ENCODE measurements at regions not wholly inside any gene's neighbourhood (a gene's known extent, or its start where the extent isn't known, plus 50 kb on each side); places are given as distances from the start of the nearest gene placed in this dataset.

DNA sequence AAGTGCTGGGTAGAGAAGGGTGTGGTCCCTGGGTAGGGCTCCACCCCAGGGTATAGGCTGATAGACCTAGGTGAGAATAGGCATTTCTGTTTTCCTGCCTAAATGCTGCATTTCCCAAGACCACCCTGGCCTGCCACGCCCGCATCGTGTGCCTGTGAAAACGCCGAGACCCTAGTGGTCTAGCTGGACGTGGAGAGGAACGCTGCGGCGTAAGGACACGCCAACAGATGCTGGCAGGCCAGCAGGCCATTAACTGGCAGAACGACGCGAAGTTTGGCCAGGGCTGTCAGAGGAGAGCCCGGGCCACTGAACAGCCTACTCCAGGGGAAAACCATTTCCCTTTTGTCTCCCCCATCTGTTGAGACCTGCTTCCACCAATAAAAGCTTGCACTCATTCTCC, 373.2 kb upstream of the FIGN start:
- intact Hi-C loops (cut with DNase I) = no loop called here
- no peak for DNase-seq
- Histone ChIP-seq H3K9ac (ENCODE audit: low read depth in 2 of 2, low read length in 2 of 2) (no peak overlapping the region), H3K4me1 (no peaks in the 10 kb centered on the region), H3K27me3 (no peaks in the 10 kb centered on the region), H3K9me3 (no peaks in the 10 kb centered on the region), H3K4me3 (no peak overlapping the region), H3K27ac (no peak overlapping the region), H3K36me3 (no peaks in the 10 kb centered on the region)
- TF ChIP-seq, protein P1, sequence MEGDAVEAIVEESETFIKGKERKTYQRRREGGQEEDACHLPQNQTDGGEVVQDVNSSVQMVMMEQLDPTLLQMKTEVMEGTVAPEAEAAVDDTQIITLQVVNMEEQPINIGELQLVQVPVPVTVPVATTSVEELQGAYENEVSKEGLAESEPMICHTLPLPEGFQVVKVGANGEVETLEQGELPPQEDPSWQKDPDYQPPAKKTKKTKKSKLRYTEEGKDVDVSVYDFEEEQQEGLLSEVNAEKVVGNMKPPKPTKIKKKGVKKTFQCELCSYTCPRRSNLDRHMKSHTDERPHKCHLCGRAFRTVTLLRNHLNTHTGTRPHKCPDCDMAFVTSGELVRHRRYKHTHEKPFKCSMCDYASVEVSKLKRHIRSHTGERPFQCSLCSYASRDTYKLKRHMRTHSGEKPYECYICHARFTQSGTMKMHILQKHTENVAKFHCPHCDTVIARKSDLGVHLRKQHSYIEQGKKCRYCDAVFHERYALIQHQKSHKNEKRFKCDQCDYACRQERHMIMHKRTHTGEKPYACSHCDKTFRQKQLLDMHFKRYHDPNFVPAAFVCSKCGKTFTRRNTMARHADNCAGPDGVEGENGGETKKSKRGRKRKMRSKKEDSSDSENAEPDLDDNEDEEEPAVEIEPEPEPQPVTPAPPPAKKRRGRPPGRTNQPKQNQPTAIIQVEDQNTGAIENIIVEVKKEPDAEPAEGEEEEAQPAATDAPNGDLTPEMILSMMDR (IDR thresholded peaks at IDR 0.05) = no peak

DNA sequence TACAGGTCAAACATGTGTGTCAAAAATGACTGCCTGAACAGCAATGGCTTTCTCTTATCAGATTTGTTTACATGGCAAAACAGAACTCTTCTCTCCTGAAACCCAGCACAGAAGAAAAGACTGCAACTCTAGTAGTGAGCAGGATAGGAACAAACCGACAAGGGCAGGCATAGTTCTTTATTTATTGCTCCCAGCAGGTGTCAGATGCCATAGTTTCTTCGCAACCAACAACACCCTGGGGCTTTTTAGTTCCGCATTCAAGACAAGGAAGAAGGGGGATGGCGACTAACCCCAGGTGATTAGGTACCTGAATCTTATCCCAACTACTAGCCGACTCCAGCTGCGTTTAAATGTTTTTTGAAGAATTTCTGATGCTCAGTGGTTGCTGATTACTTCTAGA, 367.5 kb upstream of the FIGN start:
- Histone ChIP-seq H3K27ac (no peak overlapping the region), H3K9ac (ENCODE audit: low read depth in 2 of 2, low read length in 2 of 2) (no peak overlapping the region), H3K9me3 (no peaks in the 10 kb centered on the region), H3K4me1 (no peaks in the 10 kb centered on the region), H3K36me3 (no peaks in the 10 kb centered on the region), H3K4me3 (no peak overlapping the region), H3K27me3 (no peaks in the 10 kb centered on the region)
- TF ChIP-seq, protein P1 (IDR thresholded peaks at IDR 0.05) = no peak
- no peak for DNase-seq
- intact Hi-C loops (cut with DNase I) = no loop called here

DNA sequence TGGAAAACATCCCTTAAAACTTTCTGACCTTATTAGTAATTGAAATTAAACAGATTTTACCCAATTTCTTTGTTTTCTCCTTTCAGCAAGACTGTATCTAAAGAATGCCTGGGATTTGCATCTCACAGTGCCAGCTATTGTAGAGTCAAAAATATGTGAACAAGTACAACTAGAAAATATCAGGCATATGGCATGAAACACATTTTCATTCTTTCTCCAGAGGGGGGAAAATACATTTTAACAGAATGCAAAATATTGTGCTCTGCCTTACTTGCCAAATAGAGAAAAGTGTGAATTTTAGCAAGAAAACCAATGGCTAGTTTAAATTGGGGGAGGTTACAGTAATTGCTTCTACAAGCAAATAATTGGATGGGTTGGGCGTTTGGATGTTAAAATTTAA, 366.6 kb upstream of the FIGN start:
- TF ChIP-seq, protein P1 (IDR thresholded peaks at IDR 0.05) = no peak

DNA sequence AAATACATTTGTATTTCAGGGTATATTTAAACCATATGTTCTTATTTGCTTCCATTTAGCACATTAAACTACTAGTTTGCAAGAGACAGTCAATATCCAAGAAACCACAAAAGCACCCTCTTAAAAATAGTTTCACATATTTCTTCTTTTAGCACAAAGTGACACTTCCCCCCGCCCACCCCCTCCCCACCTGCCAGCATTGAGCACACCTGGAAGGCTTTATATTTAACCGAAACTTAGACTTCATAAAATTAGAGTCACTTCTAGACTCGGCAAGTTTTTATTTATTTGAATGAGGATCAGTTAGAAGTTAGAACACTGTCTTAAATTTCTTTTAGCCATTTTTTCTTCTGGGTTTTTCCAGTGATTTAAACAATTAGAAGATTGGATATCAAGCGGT, 355.9 kb upstream of the FIGN start:
- Histone ChIP-seq H3K27ac (no peak overlapping the region), H3K36me3 (no peaks in the 10 kb centered on the region), H3K4me1 (no peaks in the 10 kb centered on the region), H3K27me3 (no peaks in the 10 kb centered on the region), H3K9ac (ENCODE audit: low read depth in 2 of 2, low read length in 2 of 2) (no peak overlapping the region), H3K9me3 (no peaks in the 10 kb centered on the region), H3K4me3 (no peak overlapping the region)
- intact Hi-C loops (cut with DNase I) = no loop called here
- TF ChIP-seq, protein P1 (IDR thresholded peaks at IDR 0.05) = no peak
- no peak for DNase-seq

More for the DNA sequence above, 366.6 kb upstream of the FIGN start:
- no peak for DNase-seq
- Histone ChIP-seq H3K9ac (ENCODE audit: low read depth in 2 of 2, low read length in 2 of 2) (no peak overlapping the region), H3K4me3 (no peak overlapping the region), H3K36me3 (no peaks in the 10 kb centered on the region), H3K4me1 (no peaks in the 10 kb centered on the region), H3K27ac (no peak overlapping the region), H3K9me3 (no peaks in the 10 kb centered on the region), H3K27me3 (no peaks in the 10 kb centered on the region)
- intact Hi-C loops (cut with DNase I) = no loop called here

DNA sequence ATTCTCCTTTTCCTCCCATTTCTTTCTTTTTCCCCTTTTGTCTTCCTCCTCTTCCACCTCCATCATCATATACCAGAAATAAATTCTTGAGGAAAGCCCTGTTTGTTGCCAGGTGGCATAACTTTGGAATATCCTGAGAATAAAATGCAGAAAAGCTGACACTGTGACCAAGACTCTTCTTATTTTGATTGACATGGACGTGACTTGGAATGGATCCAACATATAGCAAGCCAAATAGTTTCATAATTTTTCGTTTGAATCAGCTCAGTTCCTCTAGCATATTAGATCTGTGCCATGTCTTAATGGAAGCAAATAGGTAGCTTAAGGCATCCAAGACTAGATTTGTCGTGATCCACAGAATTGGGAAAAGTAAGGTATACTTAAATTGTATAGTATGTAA, 354.7 kb upstream of the FIGN start:
- H3K9me3 ChIP-seq = no peaks in the 10 kb centered on the region
- TF ChIP-seq, protein P1 (IDR thresholded peaks at IDR 0.05) = no peak
- H3K4me1 ChIP-seq = no peaks in the 10 kb centered on the region
- intact Hi-C loops (cut with DNase I) = no loop called here
- no peaks in the 10 kb centered on the region for H3K36me3 ChIP-seq
- H3K4me3 ChIP-seq = no peak overlapping the region
- no peak overlapping the region for H3K9ac ChIP-seq (ENCODE audit: low read depth in 2 of 2, low read length in 2 of 2)
- no peak for DNase-seq
- no peak overlapping the region for H3K27ac ChIP-seq
- H3K27me3 ChIP-seq = no peaks in the 10 kb centered on the region

DNA sequence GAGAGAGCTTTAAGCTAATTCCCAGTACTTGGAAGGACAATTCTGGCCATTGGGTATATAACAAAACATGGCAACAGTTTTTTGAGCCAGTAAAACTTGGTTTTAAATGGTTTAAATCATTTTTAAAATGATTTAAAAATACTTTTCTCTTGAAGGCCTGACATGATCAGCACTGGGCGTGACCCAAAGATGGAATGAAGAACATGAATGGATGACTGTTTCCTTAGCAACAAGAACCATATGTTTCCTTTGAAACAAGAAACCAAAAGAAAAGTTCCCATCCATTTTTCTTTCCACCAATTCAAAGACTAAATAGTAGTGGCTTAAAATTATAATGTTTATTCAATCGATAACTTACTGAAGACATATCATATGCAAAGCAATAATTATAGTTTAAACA, 348.3 kb upstream of the FIGN start:
- Histone ChIP-seq H3K4me1 (no peaks in the 10 kb centered on the region), H3K27ac (no peak overlapping the region), H3K9me3 (no peaks in the 10 kb centered on the region), H3K27me3 (no peaks in the 10 kb centered on the region), H3K36me3 (no peaks in the 10 kb centered on the region), H3K9ac (ENCODE audit: low read depth in 2 of 2, low read length in 2 of 2) (no peak overlapping the region), H3K4me3 (no peak overlapping the region)
- TF ChIP-seq, protein P1 (IDR thresholded peaks at IDR 0.05) = no peak
- intact Hi-C loops (cut with DNase I) = no loop called here
- no peak for DNase-seq

Data from colonic mucosa (tissue), 4 donors.